Ishikawa (cell line): ENCODE measurements at regions not wholly inside any gene's neighbourhood (a gene's known extent, or its start where the extent isn't known, plus 50 kb on each side); places are given as distances from the start of the nearest gene placed in this dataset.

ENCODE experiments used
- CEBPB ChIP-seq: IDR thresholded peaks from 2 replicates; pipeline ENCODE4 v1.6.1; 2012
- EGR1 ChIP-seq: IDR thresholded peaks from 2 replicates; pipeline ENCODE4 v1.6.1; 2012
- EP300 ChIP-seq: IDR thresholded peaks from 2 replicates; pipeline ENCODE4 v1.6.1; 2012; ENCODE audit warnings: borderline replicate concordance
- MAX ChIP-seq: IDR thresholded peaks from 2 replicates; pipeline ENCODE4 v1.6.1; 2012
- RAD21 ChIP-seq: IDR thresholded peaks from 2 replicates; pipeline ENCODE4 v1.6.1; 2012; ENCODE audit warnings: low read depth
- REST ChIP-seq: IDR thresholded peaks from 2 replicates; pipeline ENCODE4 v1.6.1; 2012; ENCODE audit warnings: low read depth, mild to moderate bottlenecking
- TAF1 ChIP-seq: IDR thresholded peaks from 2 replicates; pipeline ENCODE4 v1.6.1; 2012; ENCODE audit warnings: low read depth, mild to moderate bottlenecking
- TEAD4 ChIP-seq: IDR thresholded peaks from 2 replicates; pipeline ENCODE4 v1.6.1; 2012
- YY1 ChIP-seq: IDR thresholded peaks from 2 replicates; pipeline ENCODE4 v1.6.1; 2012; ENCODE audit warnings: low read depth
- TF ChIP-seq, protein P1 (sequence below): IDR thresholded peaks from 2 replicates; pipeline ENCODE4 v1.6.1; 2012

GRCh38 chr22:26852176-26852575 is 194.8 kb downstream of the MIAT start:
- no peak for TF ChIP-seq RAD21
- no peak for TF ChIP-seq CEBPB
- TF ChIP-seq TEAD4, result no peak
- TF ChIP-seq MAX, result no peak
- TF ChIP-seq REST, result peak; percentile 84
- no peak for TF ChIP-seq YY1
- TF ChIP-seq, protein P1, sequence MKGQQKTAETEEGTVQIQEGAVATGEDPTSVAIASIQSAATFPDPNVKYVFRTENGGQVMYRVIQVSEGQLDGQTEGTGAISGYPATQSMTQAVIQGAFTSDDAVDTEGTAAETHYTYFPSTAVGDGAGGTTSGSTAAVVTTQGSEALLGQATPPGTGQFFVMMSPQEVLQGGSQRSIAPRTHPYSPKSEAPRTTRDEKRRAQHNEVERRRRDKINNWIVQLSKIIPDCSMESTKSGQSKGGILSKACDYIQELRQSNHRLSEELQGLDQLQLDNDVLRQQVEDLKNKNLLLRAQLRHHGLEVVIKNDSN, result no peak
- TF ChIP-seq EGR1, result no peak
- no peak for TF ChIP-seq TAF1
- TF ChIP-seq EP300, result no peak
